Ovary (tissue), 7 donors: ENCODE measurements at regions not wholly inside any gene's neighbourhood (a gene's known extent, or its start where the extent isn't known, plus 50 kb on each side); places are given as distances from the start of the nearest gene placed in this dataset.

Experiments
- DNase-seq, 5 donors: peaks; one replicate each; pipeline ENCODE4 v3.0.0-alpha.2; 2019 to 2020
- H3K27ac ChIP-seq, 2 donors: fragments of 200-600 bp; one replicate each; pipeline versions ENCODE4 v1.5.1 to v1.8.0; 2019 to 2022
- H3K27me3 ChIP-seq: fragments of 200-600 bp; one replicate; pipeline ENCODE4 v1.8.0; 2022
- H3K36me3 ChIP-seq: fragments of 200-600 bp; sonication (generic); one replicate; pipeline ENCODE4 v1.5.1; 2019
- H3K4me1 ChIP-seq: one replicate; pipeline ENCODE4 v1.8.1; 2013; ENCODE audit warnings: mild to moderate bottlenecking, moderate library complexity; ENCODE audit not compliant: insufficient read depth
- H3K4me3 ChIP-seq: fragments of 200-600 bp; sonication (generic); one replicate; pipeline ENCODE4 v1.5.1; 2017
- H3K9me3 ChIP-seq, 2 donors: fragments of 200-600 bp in 1 of 2; sonication (generic) in 1 of 2; one replicate each; pipeline versions ENCODE4 v1.5.1 to v1.8.1; 2013 to 2019; ENCODE audit warnings: mild to moderate bottlenecking in 1 of 2, moderate library complexity in 1 of 2
- EP300 ChIP-seq: sonication (generic); formaldehyde crosslinking; IDR thresholded peaks from one replicate; pipeline ENCODE4 v1.6.1; 2017; ENCODE audit warnings: antibody characterized with exemption
- POLR2A ChIP-seq: fragments of 450-650 bp; IDR thresholded peaks from one replicate; pipeline ENCODE4 v1.6.1; 2017; ENCODE audit warnings: antibody characterized with exemption, mild to moderate bottlenecking, moderate library complexity
- WGBS, 3 donors: extraction: QIAGEN DNeasy Blood & Tissue Kit in 1 of 3; methylation state at CpG; one replicate each; pipeline versions ENCODE4 v1.1.5 to v1.1.7; 2013 to 2017; 5-methylcytosine and 5-hydroxymethylcytosine counted together
- intact Hi-C, 4 donors: fragments of 100-400 bp; cut with DNase I; formaldehyde crosslinking; loops; one replicate each; pipeline versions ENCODE4 v1.11.0 to v1.15.1; 2022 to 2023
- TF ChIP-seq, protein P1 (sequence below), 3 donors: fragments of 450-650 bp in 2 of 3; fragments of 200-600 bp in 1 of 3; IDR thresholded peaks; one replicate each; pipeline versions ENCODE4 v1.5.1 to v1.8.0; 2016 to 2022; ENCODE audit warnings: antibody characterized with exemption in 3 of 3, mild to moderate bottlenecking in 1 of 3
- donor health status: DM: no; HTN: no; CAD: no; lungs with moderate emphysema.
- donor health status: DM: no; HTN: no; CAD: no.
- donor health status: Bipolar disorder and iron deficiency.
- donor health status: DM: no; HTN: no; CAD: no.
- donor health status: DM: yes; HTN: yes; CAD: no.

DNA sequence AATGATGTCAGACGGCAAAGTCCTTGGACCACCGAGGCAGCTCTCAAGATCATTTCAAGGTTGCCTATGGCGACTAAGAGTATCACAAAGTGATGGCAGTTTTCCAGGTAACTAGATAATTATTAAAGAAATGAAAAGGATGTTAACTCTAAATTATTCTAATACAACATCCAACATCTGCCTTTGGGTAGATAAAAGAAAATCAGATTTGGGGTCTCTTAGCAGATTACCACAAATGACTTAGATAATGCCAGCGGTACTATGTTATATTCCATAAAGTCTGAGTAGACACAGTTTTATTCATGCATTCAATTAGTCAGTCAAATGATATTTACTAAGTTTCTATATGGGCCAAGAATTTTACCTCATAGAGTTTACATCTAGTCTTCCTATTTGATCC, 441.3 kb downstream of the NEBL start:
- TF ChIP-seq EP300: no peak
- no peak for TF ChIP-seq POLR2A
- TF ChIP-seq, protein P1, sequence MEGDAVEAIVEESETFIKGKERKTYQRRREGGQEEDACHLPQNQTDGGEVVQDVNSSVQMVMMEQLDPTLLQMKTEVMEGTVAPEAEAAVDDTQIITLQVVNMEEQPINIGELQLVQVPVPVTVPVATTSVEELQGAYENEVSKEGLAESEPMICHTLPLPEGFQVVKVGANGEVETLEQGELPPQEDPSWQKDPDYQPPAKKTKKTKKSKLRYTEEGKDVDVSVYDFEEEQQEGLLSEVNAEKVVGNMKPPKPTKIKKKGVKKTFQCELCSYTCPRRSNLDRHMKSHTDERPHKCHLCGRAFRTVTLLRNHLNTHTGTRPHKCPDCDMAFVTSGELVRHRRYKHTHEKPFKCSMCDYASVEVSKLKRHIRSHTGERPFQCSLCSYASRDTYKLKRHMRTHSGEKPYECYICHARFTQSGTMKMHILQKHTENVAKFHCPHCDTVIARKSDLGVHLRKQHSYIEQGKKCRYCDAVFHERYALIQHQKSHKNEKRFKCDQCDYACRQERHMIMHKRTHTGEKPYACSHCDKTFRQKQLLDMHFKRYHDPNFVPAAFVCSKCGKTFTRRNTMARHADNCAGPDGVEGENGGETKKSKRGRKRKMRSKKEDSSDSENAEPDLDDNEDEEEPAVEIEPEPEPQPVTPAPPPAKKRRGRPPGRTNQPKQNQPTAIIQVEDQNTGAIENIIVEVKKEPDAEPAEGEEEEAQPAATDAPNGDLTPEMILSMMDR (IDR thresholded peaks at IDR 0.05): no peak
- no peaks in the 10 kb centered on the region for H3K9me3 ChIP-seq
- WGBS, 3 donors: 32 to 50% (median 41%) methylated on average over 4 of the region's 4 CpGs
- intact Hi-C loops: no loop called here
- H3K36me3 ChIP-seq: no peaks in the 10 kb centered on the region
- H3K27me3 ChIP-seq: no peaks in the 10 kb centered on the region
- no peaks in the 10 kb centered on the region for H3K4me1 ChIP-seq
- DNase-seq: no peak
- H3K27ac ChIP-seq: no peak overlapping the region
- no peak overlapping the region for H3K4me3 ChIP-seq

DNA sequence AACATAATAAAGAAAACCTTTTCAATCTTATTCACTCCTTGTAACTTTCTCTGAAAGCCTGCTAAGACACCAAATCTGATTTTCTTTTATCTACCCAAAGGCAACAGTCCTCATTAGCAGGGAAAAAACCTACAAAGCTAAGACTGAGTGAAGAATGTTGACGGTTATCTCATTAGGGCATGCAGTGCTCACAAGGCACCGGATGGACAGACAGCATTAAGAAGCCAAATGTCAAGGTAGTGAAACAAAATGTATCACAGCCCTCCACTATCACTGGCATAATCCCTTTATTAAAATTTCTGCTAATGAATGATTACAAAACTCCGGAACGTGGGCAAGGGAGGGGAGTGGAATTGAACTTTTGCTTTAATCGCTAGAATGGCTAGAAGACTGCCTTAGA, 442.8 kb downstream of the NEBL start:
- Histone ChIP-seq H3K4me3 (no peak overlapping the region), H3K36me3 (no peaks in the 10 kb centered on the region), H3K4me1 (no peaks in the 10 kb centered on the region), H3K27ac (no peak overlapping the region), H3K27me3 (no peaks in the 10 kb centered on the region), H3K9me3 (no peaks in the 10 kb centered on the region)
- no peak for DNase-seq
- TF ChIP-seq EP300: no peak
- TF ChIP-seq, protein P1 (IDR thresholded peaks at IDR 0.05): no peak
- TF ChIP-seq POLR2A: no peak
- intact Hi-C loops: no loop called here
- WGBS, 3 donors: 57 to 65% (median 63%) methylated on average over 5 of the region's 5 CpGs

DNA sequence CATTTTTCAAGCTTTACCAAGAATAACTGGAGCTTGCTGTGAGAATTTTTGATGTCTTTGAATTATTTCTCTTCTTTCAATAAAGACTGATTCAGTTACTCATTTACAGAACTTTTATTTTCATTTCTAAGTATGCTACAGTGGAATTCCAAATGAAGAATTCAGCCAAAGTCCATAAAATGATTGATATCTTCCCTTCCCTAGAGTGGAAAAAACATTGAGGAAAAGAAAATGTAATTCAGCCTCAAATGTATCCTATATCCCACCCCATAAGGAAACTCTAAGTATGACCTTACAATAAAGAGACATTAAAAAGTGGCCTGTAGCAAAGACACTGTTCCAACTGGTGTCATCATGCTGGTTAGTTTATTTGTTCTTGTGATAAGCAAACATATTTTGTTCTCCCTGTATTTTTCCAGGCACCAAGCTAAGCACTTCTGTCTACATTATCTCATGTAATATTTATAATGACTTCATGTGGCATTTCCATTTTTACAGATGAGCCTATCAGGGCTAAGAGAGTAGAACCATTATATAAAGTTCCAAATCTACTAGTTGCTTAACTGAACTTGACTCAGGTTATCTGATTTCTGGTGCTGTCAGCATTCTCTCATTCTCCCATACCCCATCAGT, 450.4 kb downstream of the NEBL start:
- TF ChIP-seq EP300 (no peak), POLR2A (no peak)
- TF ChIP-seq, protein P1 (IDR thresholded peaks at IDR 0.05): no peak
- Histone ChIP-seq H3K27ac (no peak overlapping the region), H3K36me3 (no peaks in the 10 kb centered on the region), H3K27me3 (no peaks in the 10 kb centered on the region), H3K4me1 (no peaks in the 10 kb centered on the region), H3K4me3 (no peak overlapping the region), H3K9me3 (no peaks in the 10 kb centered on the region)
- intact Hi-C loops: no loop called here
- DNase-seq: no peak

DNA sequence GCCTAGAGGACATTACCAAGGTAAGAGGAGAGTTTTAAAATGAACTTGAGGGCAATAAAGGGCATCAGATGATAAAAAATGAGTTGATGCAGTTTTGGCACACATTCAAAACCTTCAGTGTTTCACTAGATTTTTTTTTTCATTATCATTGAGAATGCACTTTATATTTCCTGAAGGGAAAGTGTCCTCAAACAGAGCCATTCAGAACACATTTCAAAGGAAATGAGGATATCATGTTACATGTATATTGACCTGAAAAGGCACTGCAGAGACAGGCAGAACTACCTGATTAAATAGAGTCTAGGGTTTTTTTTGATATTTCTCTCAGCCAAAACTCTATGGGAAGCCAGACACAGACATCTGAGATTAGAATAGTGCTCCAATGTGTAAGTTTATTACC, 454.0 kb downstream of the NEBL start:
- Histone ChIP-seq H3K27ac (no peak overlapping the region), H3K27me3 (no peaks in the 10 kb centered on the region), H3K4me1 (no peaks in the 10 kb centered on the region), H3K36me3 (no peaks in the 10 kb centered on the region), H3K4me3 (no peak overlapping the region), H3K9me3 (no peaks in the 10 kb centered on the region)
- TF ChIP-seq, protein P1 (IDR thresholded peaks at IDR 0.05): no peak
- TF ChIP-seq EP300 (no peak), POLR2A (no peak)
- intact Hi-C loops: no loop called here
- no peak for DNase-seq

DNA sequence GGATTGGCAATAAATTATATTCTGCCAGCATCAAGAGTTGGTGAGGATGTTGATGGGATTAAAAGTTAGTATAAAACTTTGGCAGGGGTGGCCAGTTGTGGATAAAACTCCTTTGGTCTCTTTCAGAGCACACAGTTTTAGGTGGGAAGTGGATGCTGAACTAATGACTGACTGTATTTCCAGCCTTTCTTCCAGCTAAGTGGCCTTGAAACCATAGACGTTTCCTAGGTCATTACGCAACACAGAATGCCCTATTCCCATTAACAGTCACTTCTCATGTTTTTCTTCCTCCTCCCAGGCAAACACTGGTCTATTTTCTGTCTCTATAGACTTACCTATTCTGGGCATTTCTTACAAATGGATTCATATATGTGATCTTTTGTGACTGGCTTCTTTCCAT, 467.4 kb downstream of the NEBL start:
- Histone ChIP-seq H3K27me3 (no peaks in the 10 kb centered on the region), H3K27ac (no peak overlapping the region), H3K4me3 (no peak overlapping the region), H3K9me3 (no peaks in the 10 kb centered on the region), H3K4me1 (no peaks in the 10 kb centered on the region), H3K36me3 (no peaks in the 10 kb centered on the region)
- intact Hi-C loops: no loop called here
- DNase-seq: no peak
- TF ChIP-seq EP300 (no peak), POLR2A (no peak)
- TF ChIP-seq, protein P1 (IDR thresholded peaks at IDR 0.05): no peak
- WGBS, 3 donors: 54 to 66% (median 65%) methylated on average over 2 of the region's 2 CpGs
